VCaP (cell line): ENCODE measurements at regions not wholly inside any gene's neighbourhood (a gene's known extent, or its start where the extent isn't known, plus 50 kb on each side); places are given as distances from the start of the nearest gene placed in this dataset.

Experiments
- H3K27ac ChIP-seq: fragments of 450-650 bp; 2 replicates; pipeline ENCODE4 v1.5.1; 2017
- CTCF ChIP-seq: fragments of 450-650 bp; conservative IDR thresholded peaks from 2 replicates; pipeline ENCODE4 v1.5.1; 2017; ENCODE audit warnings: mild to moderate bottlenecking, moderate library complexity

GRCh38 chr10:131022369-131022768 is 289.2 kb downstream of the TCERG1L start:
- no peak overlapping the region for H3K27ac ChIP-seq
- no peak for TF ChIP-seq CTCF

GRCh38 chr10:131022981-131023380 is 288.5 kb downstream of the TCERG1L start:
- H3K27ac ChIP-seq, result no peak overlapping the region
- no peak for TF ChIP-seq CTCF

- no peak for TF ChIP-seq CTCF
- H3K27ac ChIP-seq, result no peak overlapping the region
Observed at GRCh38 chr10:131024259-131025131, 287.0 kb downstream of the TCERG1L start.

GRCh38 chr10:131025333-131025732 is 286.2 kb downstream of the TCERG1L start:
- no peak for TF ChIP-seq CTCF
- no peak overlapping the region for H3K27ac ChIP-seq

- no peak for TF ChIP-seq CTCF
- no peak overlapping the region for H3K27ac ChIP-seq
Observed at GRCh38 chr10:131027256-131027655, 284.3 kb downstream of the TCERG1L start.

GRCh38 chr10:131031346-131031745 is 280.2 kb downstream of the TCERG1L start:
- no peak overlapping the region for H3K27ac ChIP-seq
- no peak for TF ChIP-seq CTCF

- TF ChIP-seq CTCF, result no peak
- H3K27ac ChIP-seq, result no peak overlapping the region
Observed at GRCh38 chr10:131032329-131033165, 279.0 kb downstream of the TCERG1L start.
